ENCODE measurements at regions not wholly inside any gene's neighbourhood (a gene's known extent, or its start where the extent isn't known, plus 50 kb on each side); places are given as distances from the start of the nearest gene placed in this dataset.

GRCh38 chr21:25005388-25005787, 601.9 kb downstream of the MRPL39 start:
- Histone ChIP-seq H2AFZ (ENCODE audit: control insufficient read depth, low read length) (no peak overlapping the region), H4K20me1 (ENCODE audit: control insufficient read depth, extremely low read depth, insufficient read depth, low read length) (no peaks in the 10 kb centered on the region), H3K4me3 (ENCODE audit: control insufficient read depth in 2 of 3, extremely low read depth in 1 of 3, insufficient read depth in 2 of 3, low read depth in 1 of 3, low read length in 3 of 3) (no peak overlapping the region), H3K9me3 (ENCODE audit: control insufficient read depth, low read depth, low read length) (no peaks in the 10 kb centered on the region), H3K4me1 (ENCODE audit: control insufficient read depth, extremely low read depth, insufficient read depth, low read length) (no peaks in the 10 kb centered on the region), H3K4me2 (ENCODE audit: control insufficient read depth, extremely low read depth, insufficient read depth, low read depth, low read length) (no peak overlapping the region), H3K27ac (ENCODE audit: control insufficient read depth, insufficient read depth, low read length) (no peak overlapping the region), H3K9ac (ENCODE audit: control insufficient read depth, extremely low read depth, insufficient read depth, low read length) (no peak overlapping the region), H3K79me2 (ENCODE audit: control insufficient read depth, insufficient read depth, low read length) (no peaks in the 10 kb centered on the region), H3K27me3 (ENCODE audit: control insufficient read depth, extremely low read depth, insufficient read depth, low read length) (no peaks in the 10 kb centered on the region), H3K9me1 (ENCODE audit: control insufficient read depth, extremely low read depth, insufficient read depth, low read length) (no peaks in the 10 kb centered on the region), H3K36me3 (ENCODE audit: control insufficient read depth in 2 of 2, extremely low read depth in 1 of 2, insufficient read depth in 2 of 2, low read length in 2 of 2) (no peaks in the 10 kb centered on the region)
- DNase-seq (ENCODE audit: low read depth, low spot score) (no peak), FAIRE-seq (no peak)
- no peak for TF ChIP-seq CTCF (optimal IDR thresholded peaks at IDR 0.05 in 1 of 3, IDR thresholded peaks at IDR 0.05 in 1 of 3, conservative IDR thresholded peaks at IDR 0.05 in 1 of 3; ENCODE audit: extremely low read depth in 1 of 3, insufficient read depth in 2 of 3, low read length in 3 of 3)
- no peak for TF ChIP-seq EZH2 (IDR thresholded peaks at IDR 0.05; ENCODE audit: low read length)
- dilution Hi-C loops (cut with MboI; ENCODE audit: extremely low pct_ligation_motif_present, low sequenced_read_pairs): no loop called here

DNA sequence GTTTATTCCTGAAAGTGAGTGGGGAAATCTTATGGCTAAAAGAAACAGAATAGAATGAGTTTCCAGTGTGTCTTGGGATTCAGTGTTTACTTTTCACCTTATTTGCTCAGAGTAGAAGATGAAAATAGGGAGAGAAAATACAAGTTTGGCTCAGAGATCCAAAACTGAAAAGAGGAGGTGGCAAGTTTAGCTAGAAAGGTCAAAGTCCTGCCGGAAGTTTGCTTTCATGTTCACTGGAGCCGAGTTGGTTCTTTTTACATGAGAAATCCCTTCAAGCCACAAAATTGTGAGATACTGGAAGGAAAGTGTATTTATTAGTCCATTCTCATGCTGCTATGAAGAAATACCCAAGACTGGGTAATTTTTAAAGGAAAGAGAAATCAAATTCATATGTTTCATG, 604.6 kb downstream of the MRPL39 start:
- no peak for DNase-seq (ENCODE audit: low read depth, low spot score)
- no peak overlapping the region for H3K9ac ChIP-seq (ENCODE audit: control insufficient read depth, extremely low read depth, insufficient read depth, low read length)
- H3K9me1 ChIP-seq (ENCODE audit: control insufficient read depth, extremely low read depth, insufficient read depth, low read length): no peaks in the 10 kb centered on the region
- no peaks in the 10 kb centered on the region for H3K79me2 ChIP-seq (ENCODE audit: control insufficient read depth, insufficient read depth, low read length)
- dilution Hi-C loops (cut with MboI; ENCODE audit: extremely low pct_ligation_motif_present, low sequenced_read_pairs): no loop called here
- no peaks in the 10 kb centered on the region for H3K27me3 ChIP-seq (ENCODE audit: control insufficient read depth, extremely low read depth, insufficient read depth, low read length)
- H3K4me2 ChIP-seq (ENCODE audit: control insufficient read depth, extremely low read depth, insufficient read depth, low read depth, low read length): no peak overlapping the region
- no peaks in the 10 kb centered on the region for H3K9me3 ChIP-seq (ENCODE audit: control insufficient read depth, low read depth, low read length)
- no peak for FAIRE-seq
- H2AFZ ChIP-seq (ENCODE audit: control insufficient read depth, low read length): no peak overlapping the region
- H4K20me1 ChIP-seq (ENCODE audit: control insufficient read depth, extremely low read depth, insufficient read depth, low read length): no peaks in the 10 kb centered on the region
- no peak for TF ChIP-seq EZH2 (IDR thresholded peaks at IDR 0.05; ENCODE audit: low read length)
- no peak for TF ChIP-seq CTCF (optimal IDR thresholded peaks at IDR 0.05 in 1 of 3, IDR thresholded peaks at IDR 0.05 in 1 of 3, conservative IDR thresholded peaks at IDR 0.05 in 1 of 3; ENCODE audit: extremely low read depth in 1 of 3, insufficient read depth in 2 of 3, low read length in 3 of 3)
- H3K4me3 ChIP-seq (ENCODE audit: control insufficient read depth in 2 of 3, extremely low read depth in 1 of 3, insufficient read depth in 2 of 3, low read depth in 1 of 3, low read length in 3 of 3): no peak overlapping the region
- no peaks in the 10 kb centered on the region for H3K36me3 ChIP-seq (ENCODE audit: control insufficient read depth in 2 of 2, extremely low read depth in 1 of 2, insufficient read depth in 2 of 2, low read length in 2 of 2)
- no peaks in the 10 kb centered on the region for H3K4me1 ChIP-seq (ENCODE audit: control insufficient read depth, extremely low read depth, insufficient read depth, low read length)
- H3K27ac ChIP-seq (ENCODE audit: control insufficient read depth, insufficient read depth, low read length): no peak overlapping the region

Measured in keratinocyte (primary cell).